CD14-positive monocyte (primary cell): ENCODE measurements at regions not wholly inside any gene's neighbourhood (a gene's known extent, or its start where the extent isn't known, plus 50 kb on each side); places are given as distances from the start of the nearest gene placed in this dataset.

Experiments used
- DNase-seq, 3 donors: peaks; one replicate each; pipeline ENCODE4 v3.0.0-alpha.2; 2011 to 2022
- H2AFZ ChIP-seq: 2 replicates; pipeline ENCODE4 v1.6.0; 2012; ENCODE audit warnings: mild to moderate bottlenecking, low read depth, low read length, inconsistent platforms; ENCODE audit not compliant: insufficient read depth, poor library complexity, severe bottlenecking
- H3K27ac ChIP-seq, 2 donors: 1 replicate in 1 of 2; 2 replicates in 1 of 2; pipeline ENCODE4 v1.5.1; 2012 to 2013; ENCODE audit warnings: low read length in 2 of 2, control low read depth in 1 of 2, inconsistent platforms in 1 of 2, low read depth in 1 of 2, mild to moderate bottlenecking in 1 of 2
- H3K27me3 ChIP-seq, 2 donors: one replicate each; pipeline versions ENCODE4 v1.6.0 to v1.6.1; 2011 to 2013; ENCODE audit warnings: low read length in 2 of 2; ENCODE audit not compliant: control insufficient read depth in 2 of 2, insufficient read depth in 2 of 2
- H3K36me3 ChIP-seq, 2 donors: replicated peaks in 1 of 2; 1 replicate in 1 of 2; 2 replicates in 1 of 2; pipeline versions ENCODE4 v1.5.1 to v1.6.1; 2012 to 2013; ENCODE audit warnings: low read length in 2 of 2, control low read depth in 1 of 2, inconsistent platforms in 1 of 2, mild to moderate bottlenecking in 1 of 2; ENCODE audit not compliant: insufficient read depth in 2 of 2, control insufficient read depth in 1 of 2
- H3K4me1 ChIP-seq, 2 donors: 1 replicate in 1 of 2; 2 replicates in 1 of 2; pipeline versions ENCODE4 v1.5.1 to v1.6.1; 2012 to 2013; ENCODE audit warnings: low read length in 2 of 2, control low read depth in 1 of 2, inconsistent platforms in 1 of 2, mild to moderate bottlenecking in 1 of 2, moderate library complexity in 1 of 2; ENCODE audit not compliant: insufficient read depth in 2 of 2, control insufficient read depth in 1 of 2
- H3K4me2 ChIP-seq: replicated peaks from 2 replicates; pipeline ENCODE3; 2012; ENCODE audit warnings: low read length, moderate library complexity, mild to moderate bottlenecking; ENCODE audit not compliant: poor library complexity, severe bottlenecking; ENCODE audit errors: extremely low read depth
- H3K4me3 ChIP-seq, 3 experiments: fragments of 200-600 bp in 1 of 3; sonication (generic) in 1 of 3; replicated peaks in 1 of 3; 1 replicate in 2 of 3; 2 replicates in 1 of 3; pipeline ENCODE4 v1.5.1; 2011 to 2013; ENCODE audit warnings: low read length in 3 of 3, mild to moderate bottlenecking in 3 of 3, control low read depth in 2 of 3, low read depth in 2 of 3, inconsistent platforms in 1 of 3, moderate library complexity in 1 of 3
- H3K79me2 ChIP-seq: 2 replicates; pipeline ENCODE4 v1.6.0; 2012; ENCODE audit warnings: mild to moderate bottlenecking, control low read depth, inconsistent platforms, low read length, moderate library complexity; ENCODE audit not compliant: insufficient read depth
- H3K9ac ChIP-seq: 2 replicates; pipeline ENCODE4 v1.6.0; 2017; ENCODE audit warnings: low read length, mild to moderate bottlenecking; ENCODE audit not compliant: insufficient read depth, poor library complexity, severe bottlenecking
- H3K9me3 ChIP-seq, 2 donors: replicated peaks in 1 of 2; 1 replicate in 1 of 2; 2 replicates in 1 of 2; pipeline versions ENCODE4 v1.5.1 to v1.6.1; 2012 to 2013; ENCODE audit warnings: low read length in 2 of 2, control low read depth in 1 of 2; ENCODE audit not compliant: control insufficient read depth in 1 of 2, insufficient read depth in 1 of 2
- H4K20me1 ChIP-seq: 2 replicates; pipeline ENCODE4 v1.6.0; 2012; ENCODE audit warnings: mild to moderate bottlenecking, low read length, control low read depth, moderate library complexity; ENCODE audit not compliant: insufficient read depth
- H3K27ac Mint-ChIP-seq, 7 donors: one replicate each; pipeline ENCODE4 v1.8.0; 2020; ENCODE audit warnings: mild to moderate bottlenecking in 7 of 7, mixed read lengths in 7 of 7, moderate library complexity in 6 of 7, inconsistent platforms in 2 of 7
- H3K27me3 Mint-ChIP-seq, 3 donors: one replicate each; pipeline ENCODE4 v1.8.0; 2021 to 2022; ENCODE audit warnings: low read depth in 3 of 3, mild to moderate bottlenecking in 3 of 3, mixed read lengths in 3 of 3, moderate library complexity in 3 of 3, inconsistent platforms in 1 of 3
- H3K36me3 Mint-ChIP-seq, 2 donors: one replicate each; pipeline ENCODE4 v1.8.0; 2020; ENCODE audit warnings: mixed read lengths in 2 of 2, inconsistent platforms in 1 of 2, mild to moderate bottlenecking in 1 of 2
- H3K4me1 Mint-ChIP-seq: one replicate; pipeline ENCODE4 v1.8.0; 2020; ENCODE audit warnings: mild to moderate bottlenecking, mixed read lengths
- H3K4me3 Mint-ChIP-seq, 2 donors: one replicate each; pipeline ENCODE4 v1.8.0; 2020; ENCODE audit warnings: mild to moderate bottlenecking in 2 of 2, mixed read lengths in 2 of 2, moderate library complexity in 1 of 2
- H3K9me3 Mint-ChIP-seq, 7 donors: one replicate each; pipeline ENCODE4 v1.8.0; 2020 to 2022; ENCODE audit warnings: mixed read lengths in 7 of 7, mild to moderate bottlenecking in 6 of 7, moderate library complexity in 6 of 7, inconsistent platforms in 2 of 7
- CTCF ChIP-seq: fragments of 200-600 bp; IDR thresholded peaks from one replicate; pipeline ENCODE4 v1.8.0; 2022; ENCODE audit warnings: antibody characterized with exemption, mild to moderate bottlenecking
- WGBS: methylation state at CpG from one replicate; pipeline ENCODE4 v1.1.5; 2013; ENCODE audit warnings: missing lambda C conversion rate; ENCODE audit not compliant: insufficient coverage; 5-methylcytosine and 5-hydroxymethylcytosine counted together
- intact Hi-C, 2 donors: fragments of 100-400 bp; cut with micrococcal nuclease; formaldehyde crosslinking; loops; one replicate each; pipeline versions ENCODE4 v1.15.0 to v1.15.1; 2023

GRCh38 chr2:118496467-118496866, 351.0 kb downstream of the EN1 start:
- Histone ChIP-seq H3K9me3 (no peaks in the 10 kb centered on the region), H3K79me2 (no peaks in the 10 kb centered on the region), H3K4me3 (no peak overlapping the region), H2AFZ (no peak overlapping the region), H3K27ac (no peak overlapping the region), H3K36me3 (no peaks in the 10 kb centered on the region), H3K4me1 (no peaks in the 10 kb centered on the region), H3K9ac (no peak overlapping the region), H3K4me2 (no peak overlapping the region), H3K27me3 (no peaks in the 10 kb centered on the region), H4K20me1 (no peaks in the 10 kb centered on the region)
- Mint-ChIP-seq H3K4me3 (no peak overlapping the region), H3K4me1 (no peaks in the 10 kb centered on the region), H3K27me3 (peaks cover 0 to 6% (median 4%) of the 10 kb centered on the region in 3 donors), H3K9me3 (peaks cover 0 to 3% (median 0%) of the 10 kb centered on the region in 7 donors), H3K36me3 (no peaks in the 10 kb centered on the region), H3K27ac (no peak overlapping the region)
- intact Hi-C loops = no loop called here
- TF ChIP-seq CTCF = no peak
- 94% methylated on average over 4 of the region's 5 CpGs for WGBS
- no peak for DNase-seq

DNA sequence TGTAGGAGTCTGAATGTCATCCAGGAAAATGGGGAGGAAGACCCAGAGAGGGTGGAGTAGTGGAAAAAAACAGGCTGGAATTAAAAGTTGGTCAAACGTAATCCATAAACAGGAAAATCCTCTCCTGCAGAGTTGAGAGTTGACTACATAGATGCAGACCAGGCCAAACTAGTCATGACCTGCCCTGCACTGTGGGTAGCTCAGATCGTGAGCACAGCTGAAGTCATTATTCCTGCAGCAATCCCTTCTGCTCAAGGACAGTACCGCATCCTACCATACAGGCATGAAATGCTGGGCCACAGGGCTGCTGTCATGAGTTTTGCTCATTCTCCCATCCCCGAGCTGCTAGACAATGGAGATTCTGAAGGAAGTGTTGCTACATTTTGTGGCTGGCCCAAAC, 352.2 kb downstream of the EN1 start:
- no peaks in the 10 kb centered on the region for H3K79me2 ChIP-seq
- no peak overlapping the region for H3K4me3 Mint-ChIP-seq
- H3K36me3 Mint-ChIP-seq = no peaks in the 10 kb centered on the region
- H3K27ac Mint-ChIP-seq = no peak overlapping the region
- no peak overlapping the region for H3K4me3 ChIP-seq
- H3K9me3 Mint-ChIP-seq = peaks cover 0 to 3% (median 0%) of the 10 kb centered on the region in 7 donors
- no peak overlapping the region for H3K4me2 ChIP-seq
- H3K27me3 ChIP-seq = no peaks in the 10 kb centered on the region
- WGBS = 83% methylated on average over 3 of the region's 4 CpGs
- H3K4me1 Mint-ChIP-seq = no peaks in the 10 kb centered on the region
- H3K9me3 ChIP-seq = no peaks in the 10 kb centered on the region
- H3K27me3 Mint-ChIP-seq = peaks cover 2 to 3% (median 3%) of the 10 kb centered on the region in 3 donors
- no peaks in the 10 kb centered on the region for H3K36me3 ChIP-seq
- H3K27ac ChIP-seq = no peak overlapping the region
- H3K4me1 ChIP-seq = no peaks in the 10 kb centered on the region
- no peak overlapping the region for H2AFZ ChIP-seq
- intact Hi-C loops = no loop called here
- TF ChIP-seq CTCF = no peak
- no peak overlapping the region for H3K9ac ChIP-seq
- no peaks in the 10 kb centered on the region for H4K20me1 ChIP-seq
- no peak for DNase-seq
